Eye (tissue), 1 donor: ENCODE measurements at regions not wholly inside any gene's neighbourhood (a gene's known extent, or its start where the extent isn't known, plus 50 kb on each side); places are given as distances from the start of the nearest gene placed in this dataset.

Source experiments
- DNase-seq: peaks from one replicate; pipeline ENCODE4 v3.0.0-alpha.2; 2015

DNA sequence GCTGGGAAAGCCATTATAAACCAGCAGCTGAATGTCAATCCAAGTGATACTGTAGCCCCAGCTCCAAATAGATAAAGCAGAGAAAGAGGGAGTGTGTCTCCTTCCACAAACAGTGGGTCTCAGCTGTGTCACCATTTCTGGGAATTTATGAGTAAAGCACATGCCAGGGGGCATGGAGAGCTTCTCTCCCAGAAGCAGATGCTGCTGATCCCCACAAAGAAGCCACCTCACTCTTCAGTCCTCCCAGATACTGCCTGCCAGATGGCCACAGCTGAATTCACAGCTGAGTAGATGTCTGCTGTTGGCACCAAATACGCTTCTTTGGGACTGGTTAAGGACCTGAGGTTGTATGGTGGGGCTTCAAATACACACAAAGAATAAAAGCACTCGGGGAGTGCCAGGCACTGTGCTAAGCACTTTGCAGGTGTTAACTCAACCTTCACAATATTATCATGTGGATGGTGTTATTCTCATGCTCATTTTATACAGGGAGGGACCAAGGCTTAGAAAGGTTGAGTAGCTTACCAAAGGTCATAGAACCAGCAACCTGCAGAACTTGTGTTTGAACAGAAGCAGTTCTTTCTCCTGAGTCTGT is 298.3 kb downstream of the CDH11 start:
- DNase-seq: no peak

DNA sequence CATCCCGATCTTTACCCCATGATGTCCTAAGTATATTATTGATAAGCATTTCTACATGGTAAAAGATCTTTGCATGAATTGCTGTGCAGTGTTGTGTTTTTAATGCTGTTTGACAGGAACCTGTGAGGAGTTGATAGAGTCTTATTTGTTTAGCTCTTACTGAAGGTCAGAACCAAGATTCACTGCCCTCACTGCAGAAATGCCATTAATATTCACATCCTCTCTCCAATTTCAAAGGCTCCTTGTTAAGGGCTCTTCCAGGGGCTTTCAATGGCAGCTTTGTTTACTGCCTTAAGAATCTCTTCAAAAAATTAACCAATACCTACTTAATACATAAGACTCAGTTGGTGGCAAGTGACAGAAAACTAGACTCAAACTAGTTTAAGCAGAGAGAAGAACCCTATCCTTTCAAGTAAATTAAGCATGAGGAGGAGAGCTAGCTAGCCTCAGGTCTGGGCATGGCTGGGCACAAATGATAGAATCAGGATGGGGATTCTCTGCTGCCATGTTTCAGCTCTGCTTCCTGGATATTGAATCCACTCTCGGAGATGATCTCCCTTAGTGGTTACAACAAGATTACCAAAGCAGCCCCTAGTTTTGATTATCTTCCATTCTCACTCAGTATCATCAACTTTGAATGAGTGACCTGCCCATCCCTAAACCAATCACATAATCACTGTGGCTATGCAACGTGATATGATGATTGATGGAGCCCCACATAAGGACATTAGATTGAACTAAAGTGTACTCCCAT is 311.8 kb downstream of the CDH11 start:
- no peak for DNase-seq

DNA sequence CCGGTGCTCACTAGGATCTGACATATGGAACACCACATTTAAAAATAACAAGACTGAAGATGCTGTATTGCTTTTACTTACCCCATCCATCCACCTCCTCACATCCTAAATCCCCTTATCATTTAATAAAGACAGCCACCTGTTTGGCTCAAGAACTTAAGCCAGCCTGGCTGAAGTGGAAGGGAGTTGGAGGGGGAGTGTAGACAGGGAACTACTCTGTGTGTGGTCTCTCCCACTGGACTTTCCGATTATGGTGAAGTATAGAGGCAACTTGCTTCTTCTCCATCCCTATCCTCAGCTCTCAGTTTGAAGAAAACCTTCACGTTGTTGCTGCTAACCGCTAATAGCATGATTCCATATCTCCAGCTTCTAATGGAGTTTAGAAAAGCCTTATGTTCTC is 313.4 kb downstream of the CDH11 start:
- no peak for DNase-seq

DNA sequence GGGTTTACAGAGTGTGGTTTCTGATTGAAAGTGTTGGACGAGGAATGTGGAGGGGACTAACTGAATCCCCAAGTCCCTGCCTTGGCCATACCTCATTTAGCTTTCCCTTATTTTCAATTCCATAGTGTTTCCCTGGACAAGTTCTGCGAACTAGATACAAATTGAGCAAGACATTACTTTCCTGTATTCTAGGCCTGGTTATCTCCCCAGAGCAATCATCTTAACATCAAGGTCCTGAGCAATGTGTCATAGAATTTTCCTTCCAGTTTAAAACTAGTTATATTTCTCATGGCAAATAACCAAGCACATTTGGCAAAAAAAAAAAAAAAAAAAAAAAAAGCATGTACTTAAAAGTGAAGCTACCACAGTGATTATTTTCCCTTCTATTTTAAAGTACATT is 330.1 kb downstream of the CDH11 start:
- no peak for DNase-seq

DNA sequence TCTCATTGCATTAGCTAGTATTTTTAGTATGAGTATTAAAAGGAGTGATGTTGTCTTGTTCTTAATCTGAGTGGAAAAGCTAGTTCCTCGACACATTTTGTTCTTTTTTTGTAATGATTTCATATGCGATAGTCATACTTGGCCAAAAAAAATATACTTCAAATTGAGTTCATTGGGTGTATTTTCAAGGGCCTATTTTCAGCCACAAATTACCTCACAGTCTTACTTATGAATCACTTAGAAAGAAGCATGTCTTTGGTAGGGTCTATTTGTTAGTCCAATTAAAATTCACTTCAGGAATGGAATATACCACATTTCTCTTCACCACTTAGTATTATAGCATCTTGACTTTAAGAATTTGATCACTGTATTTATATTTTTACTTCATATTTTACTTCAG is 337.2 kb downstream of the CDH11 start:
- no peak for DNase-seq

DNA sequence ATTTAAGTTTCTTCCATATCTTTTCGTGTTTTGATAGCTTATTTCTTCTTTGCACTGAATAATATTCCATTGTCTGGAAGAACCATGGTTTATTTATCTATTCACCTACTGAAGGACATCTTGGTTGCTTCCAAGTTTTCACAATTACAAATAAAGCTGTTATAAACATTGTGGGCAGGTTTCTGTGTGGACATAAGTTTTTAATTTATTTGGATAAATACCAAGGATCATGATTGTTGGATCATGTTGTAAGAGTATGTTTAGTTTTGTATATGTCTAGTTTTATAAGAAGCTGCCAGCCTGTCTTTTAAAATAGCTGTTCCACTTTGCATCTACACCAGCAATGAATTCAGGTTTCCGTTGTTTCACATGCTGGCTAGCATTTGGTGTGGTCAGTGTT is 339.4 kb downstream of the CDH11 start:
- no peak for DNase-seq

DNA sequence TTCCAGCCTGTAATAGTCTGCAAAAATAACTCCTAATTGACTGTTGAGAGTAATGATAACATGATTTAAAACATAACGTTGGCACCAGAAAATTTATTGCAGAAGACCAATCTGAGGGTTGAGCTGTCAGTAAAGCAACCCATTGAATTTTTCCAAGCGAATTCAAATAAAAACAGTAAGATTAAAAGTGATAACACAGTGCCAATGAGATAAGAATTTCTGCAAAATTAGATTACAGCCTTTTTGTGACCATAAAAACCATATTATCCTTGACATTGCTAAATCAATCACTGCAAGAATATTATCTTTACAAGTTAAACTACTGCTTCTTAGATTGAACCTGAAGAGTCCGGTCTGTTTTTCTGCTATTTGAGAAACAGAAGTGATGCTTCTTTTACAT is 341.4 kb downstream of the CDH11 start:
- no peak for DNase-seq

DNA sequence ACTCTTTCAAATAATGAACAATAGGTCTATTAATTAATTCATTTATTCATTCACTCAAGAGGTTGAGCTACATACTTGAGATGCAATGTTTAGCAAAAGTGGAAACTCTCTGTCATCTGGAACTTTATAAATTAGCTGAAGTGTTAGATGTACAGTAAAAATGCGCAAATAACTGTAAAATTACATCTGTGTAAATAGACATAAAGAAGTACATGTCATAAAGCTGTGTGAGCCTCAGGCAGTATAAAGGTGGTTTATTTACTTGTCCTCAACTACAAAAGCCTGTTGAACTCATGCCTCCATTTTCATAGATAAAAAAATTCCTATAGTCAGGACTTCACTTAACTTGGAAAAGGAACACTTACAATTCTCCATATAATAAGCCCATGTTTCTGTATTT is 343.1 kb downstream of the CDH11 start:
- no peak for DNase-seq

DNA sequence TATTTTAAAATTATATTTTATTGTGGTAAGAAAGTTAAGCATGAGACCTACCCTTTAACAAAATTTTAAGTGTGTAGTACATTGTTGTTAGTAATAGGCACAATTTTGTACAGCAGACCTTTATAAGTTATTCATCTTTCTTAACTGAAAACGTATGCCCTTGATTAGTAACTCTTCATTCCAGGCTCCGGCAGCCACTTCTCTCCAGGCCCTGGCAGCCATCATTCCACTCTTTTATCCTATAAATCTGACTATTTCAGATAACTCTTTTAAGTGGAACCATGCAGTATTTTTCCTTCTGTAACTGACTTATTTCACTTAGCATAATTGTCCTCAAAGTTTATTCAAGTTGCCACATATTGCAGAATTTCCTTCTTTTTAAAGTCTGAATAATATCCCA is 348.2 kb downstream of the CDH11 start:
- DNase-seq: no peak

DNA sequence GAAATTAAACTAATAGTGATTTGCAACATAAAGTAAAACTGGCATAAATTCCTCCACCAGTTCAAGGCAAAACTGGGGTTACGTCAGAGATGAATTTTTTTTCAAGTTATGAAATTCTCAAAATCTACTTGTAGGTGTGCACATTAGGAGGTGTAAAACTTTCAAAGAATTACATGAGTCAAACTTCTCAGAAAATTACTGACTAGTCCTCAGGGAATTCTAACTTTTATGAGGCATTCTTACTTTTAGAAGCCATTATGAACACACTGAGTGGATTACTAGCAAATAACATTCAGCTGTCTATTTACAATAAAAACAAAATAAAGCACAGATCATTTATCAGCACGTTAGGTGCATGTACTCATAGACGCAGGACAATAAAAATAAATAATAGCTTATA is 348.7 kb downstream of the CDH11 start:
- DNase-seq: no peak

DNA sequence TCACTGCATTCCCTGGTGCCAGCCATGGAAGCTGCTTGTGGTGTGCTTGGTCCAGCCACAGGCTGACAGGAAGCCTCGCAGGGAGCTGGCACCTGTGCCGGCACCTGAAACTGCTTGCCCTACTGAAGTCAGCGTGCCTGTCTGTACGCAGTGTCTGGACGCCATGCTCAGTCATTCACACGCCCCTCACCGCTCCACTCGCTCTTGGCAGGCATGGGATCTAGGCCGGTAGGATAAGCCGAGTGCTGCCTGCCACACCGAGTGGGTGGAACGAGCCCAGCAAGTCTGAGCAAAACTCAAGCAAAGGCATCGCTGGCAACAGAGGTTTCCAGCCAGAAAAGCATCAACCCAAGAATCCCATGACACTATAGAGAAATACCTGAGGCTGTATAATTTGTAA is 350.6 kb downstream of the CDH11 start:
- no peak for DNase-seq

DNA sequence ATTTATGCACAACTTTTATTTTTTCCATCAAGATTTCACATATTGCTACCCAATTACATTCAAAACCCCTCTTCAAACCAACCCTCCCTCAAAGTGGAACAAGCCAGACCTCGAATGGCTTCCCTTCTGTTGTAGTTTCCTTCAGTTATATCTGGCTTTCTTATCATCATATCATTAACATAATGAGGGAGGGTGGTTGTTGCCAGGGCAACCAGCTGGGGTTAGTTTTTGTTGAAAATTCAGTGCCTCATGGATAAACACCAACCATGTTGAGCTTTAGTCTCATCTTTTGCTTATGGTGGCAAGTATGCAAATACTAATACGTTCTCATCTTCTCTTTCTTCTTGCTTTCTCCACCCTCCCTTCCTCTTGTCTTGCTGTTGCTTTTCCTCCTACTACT is 359.7 kb downstream of the CDH11 start:
- no peak for DNase-seq

DNA sequence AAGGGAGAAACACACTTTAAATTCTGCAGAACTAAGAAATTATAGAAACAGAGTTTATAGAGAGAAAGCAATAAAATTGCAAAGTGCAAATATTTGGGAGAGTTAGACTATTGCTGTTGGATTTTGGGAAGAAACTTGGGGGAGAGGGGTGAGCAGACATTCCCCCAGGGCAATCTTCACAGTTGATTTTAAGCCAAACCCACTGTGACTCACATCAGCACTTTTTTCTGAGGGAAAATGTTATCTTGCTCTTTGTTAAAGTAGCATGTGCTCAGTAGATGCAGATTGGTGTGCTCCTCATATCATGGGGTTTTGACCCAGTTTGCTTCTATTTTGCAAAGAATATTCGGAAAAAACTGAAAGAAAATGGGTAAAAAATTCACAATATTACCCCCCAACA is 367.6 kb downstream of the CDH11 start:
- no peak for DNase-seq

DNA sequence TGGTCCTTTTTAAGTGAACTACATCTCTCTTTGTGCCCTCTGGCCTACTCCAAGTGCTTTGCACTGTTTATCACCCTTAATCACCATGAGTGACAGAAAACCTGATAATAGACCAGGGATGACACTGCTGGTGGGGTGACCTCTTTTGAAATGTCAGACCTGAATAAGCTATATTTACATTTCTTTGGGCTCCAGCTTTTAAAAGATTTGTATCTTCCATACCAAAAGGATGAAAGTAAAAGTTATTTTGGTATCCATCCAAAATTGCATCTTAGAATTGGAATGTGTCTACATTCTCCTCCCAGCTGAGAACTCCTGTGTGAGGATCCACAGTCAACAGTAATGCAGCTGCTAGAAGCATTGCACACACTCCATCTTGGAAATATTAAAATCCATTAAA is 370.0 kb downstream of the CDH11 start:
- peak; percentile 14 for DNase-seq

DNA sequence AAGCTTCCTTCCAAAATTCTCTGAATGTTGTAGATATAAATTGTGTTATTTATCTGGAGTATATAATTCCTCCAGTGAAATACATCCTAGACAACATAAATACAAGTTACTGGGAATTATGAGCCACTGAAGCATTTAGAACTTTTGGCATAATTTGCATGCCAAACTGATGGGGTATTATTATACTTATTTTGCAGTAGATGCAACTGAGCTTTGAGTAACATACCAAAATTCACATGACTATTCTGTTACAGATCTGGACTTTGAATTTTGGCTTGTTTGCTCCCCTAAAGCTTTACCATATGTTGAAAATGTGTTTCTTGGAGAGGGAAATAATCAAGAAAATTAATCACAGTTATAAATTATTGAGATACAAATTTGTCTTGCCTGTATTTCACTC is 372.5 kb downstream of the CDH11 start:
- no peak for DNase-seq

DNA sequence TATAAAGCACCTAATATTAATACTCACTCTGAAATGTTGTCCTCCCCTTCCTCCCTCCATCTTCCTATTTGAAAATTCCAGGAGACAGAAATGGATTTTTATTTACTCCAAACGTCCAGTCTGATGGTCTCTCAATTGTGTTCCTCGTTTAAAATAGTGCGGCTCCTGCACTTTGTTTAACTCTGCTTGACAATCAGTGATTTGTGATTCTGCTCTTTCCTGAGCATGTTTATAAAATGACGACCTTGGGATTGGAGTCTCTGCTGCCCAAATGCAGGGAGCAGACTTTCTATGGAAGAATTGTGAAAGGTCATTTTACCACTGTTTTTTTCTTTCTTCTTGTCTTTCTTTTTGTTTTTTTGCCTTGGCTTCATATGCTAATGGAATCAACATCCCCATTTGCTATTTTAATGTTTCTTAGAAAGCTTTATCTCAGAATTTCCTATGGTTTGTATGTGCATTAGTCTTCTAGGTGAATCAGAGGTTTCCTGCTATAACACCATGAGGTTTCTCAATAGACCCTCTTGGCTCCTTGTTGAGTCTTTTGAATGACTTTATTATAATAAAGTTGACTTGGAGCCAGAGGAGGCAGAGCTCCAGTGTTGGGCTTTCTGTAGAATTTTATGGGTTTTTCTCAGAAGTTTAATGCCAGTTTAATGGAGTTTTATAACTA is 376.5 kb downstream of the CDH11 start:
- no peak for DNase-seq

DNA sequence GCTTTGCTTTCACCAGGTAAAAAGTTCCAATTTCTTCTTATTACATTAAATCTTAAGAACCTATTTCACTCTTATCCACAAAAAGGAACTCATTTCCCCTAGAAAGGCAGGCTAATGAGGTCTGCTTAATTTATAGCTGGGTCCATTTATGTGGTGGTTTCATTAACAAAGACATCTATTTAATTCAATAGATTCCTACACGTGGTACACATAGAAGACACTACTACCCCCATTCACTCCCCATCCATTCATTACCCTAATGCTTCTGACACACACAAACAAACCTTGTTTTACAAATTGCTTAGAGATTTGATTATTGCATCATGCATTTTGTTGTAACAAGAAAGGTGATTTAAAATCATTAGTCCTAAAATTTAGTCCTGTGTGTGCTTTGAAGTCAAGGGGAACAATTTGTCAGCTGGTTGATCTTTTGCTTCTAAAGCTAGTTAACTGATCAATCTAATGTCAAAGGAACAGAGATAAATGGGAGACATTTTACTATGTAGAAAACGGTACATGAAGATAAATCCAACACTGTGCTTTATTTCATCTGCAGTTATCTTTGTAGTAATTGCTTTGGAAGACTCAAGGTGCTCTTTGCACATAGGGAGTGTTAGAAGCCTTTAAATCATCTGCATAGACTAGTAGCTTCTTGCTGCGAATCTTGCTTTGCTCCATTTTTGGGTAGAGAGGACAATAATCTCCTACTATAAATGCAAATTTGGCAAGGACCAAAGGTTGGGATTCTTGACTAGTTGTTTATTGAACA is 379.2 kb downstream of the CDH11 start:
- DNase-seq: no peak

DNA sequence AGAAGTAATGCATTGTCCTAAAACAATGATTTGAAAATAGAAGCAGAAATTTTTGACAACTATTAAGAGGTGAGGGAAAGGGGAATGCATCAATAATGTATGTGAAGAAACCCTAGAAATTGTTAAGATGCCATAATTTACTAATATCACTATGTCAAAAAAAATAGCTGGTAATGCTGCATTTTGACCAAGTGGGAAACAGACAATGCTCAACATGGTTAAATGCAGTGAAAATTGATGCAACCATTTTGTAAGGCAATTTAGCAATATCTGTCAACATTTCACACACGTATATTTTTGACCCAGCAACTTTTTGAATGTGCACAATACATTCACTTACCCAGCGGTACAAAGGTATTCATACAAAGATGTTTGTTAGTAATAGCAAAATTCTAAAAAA is 381.6 kb downstream of the CDH11 start:
- DNase-seq: no peak

DNA sequence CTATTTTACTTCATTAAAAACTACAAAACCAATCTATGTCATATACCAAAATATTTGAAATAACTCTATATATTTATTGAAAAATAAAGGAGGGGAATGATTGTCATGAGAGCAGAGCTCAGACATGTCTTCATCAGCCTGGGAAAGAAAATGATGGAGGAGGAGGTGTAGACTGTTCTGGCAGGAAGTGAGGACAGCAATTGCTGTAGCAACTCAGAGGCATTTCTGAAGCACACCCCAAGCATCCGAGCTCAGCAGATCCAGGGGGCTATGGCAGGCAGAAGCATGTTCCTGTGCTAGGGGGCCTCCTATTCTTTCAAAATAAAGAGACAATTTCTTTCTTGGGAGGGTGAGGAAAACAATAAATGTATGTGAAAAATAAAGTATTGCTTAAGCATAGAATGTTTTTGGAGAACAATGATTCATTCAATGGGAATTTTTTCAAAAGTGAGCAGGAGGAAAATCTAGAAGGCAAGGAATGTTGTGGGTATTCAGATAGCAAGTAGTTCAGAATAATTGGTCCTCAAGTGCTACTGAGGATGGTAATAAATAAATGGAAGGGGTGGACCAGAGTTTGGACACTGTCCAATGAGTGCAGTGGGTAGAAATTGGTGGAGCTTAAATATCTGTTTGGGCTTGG is 383.4 kb downstream of the CDH11 start:
- DNase-seq: no peak

DNA sequence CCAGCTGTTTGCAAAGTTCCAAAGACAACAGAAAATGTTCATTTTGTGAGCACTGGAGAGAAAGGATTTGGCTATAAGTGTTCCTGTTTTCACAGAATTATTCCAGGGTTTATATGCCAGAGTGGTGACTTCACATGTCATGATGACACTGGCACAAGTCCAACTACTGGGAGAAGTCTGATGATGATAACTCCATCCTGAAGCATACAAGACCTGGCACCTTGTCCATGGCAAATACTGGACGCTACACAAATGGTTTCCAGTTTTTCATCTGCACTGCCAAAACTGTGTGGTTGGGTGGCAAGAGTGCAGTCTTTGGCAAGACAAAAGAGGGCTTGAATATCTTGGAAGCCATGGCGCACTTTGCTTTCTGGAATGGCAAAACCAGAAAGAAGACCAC is 385.0 kb downstream of the CDH11 start:
- DNase-seq: no peak

DNA sequence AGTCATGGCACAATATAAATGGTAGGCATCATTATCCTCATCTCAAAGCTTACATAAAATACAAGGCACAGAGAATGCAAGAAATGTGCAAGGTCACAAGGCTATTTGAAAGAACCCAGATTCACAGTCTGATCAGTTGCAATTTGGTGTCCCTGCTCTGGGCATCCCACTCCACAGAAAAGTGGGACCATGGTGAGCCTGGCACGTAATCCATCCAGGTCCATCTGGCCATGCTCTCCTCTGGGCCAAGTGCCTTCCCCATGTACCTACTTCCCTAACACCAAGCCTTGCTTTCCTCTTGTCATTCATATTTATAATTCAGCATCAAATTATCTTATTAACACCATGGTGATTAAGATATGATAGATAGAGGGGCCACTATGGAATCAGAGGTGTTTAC is 390.0 kb downstream of the CDH11 start:
- DNase-seq: no peak

DNA sequence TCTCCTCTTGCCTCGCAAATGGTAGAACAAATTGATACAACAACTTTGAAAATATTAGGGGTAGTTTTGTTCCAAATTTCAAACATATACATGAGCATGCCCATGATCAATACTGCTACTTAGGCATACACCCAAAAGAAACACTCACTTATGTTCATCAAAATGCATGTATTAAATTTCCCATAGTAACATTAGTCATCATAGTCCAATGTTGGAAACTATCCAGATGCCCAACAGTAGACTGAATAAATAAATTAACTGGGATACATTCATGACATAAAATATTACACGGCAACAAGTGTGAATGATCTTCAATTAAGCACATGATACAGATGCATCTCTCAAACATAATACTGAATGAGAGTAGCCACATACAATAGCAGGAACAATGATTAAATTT is 391.6 kb downstream of the CDH11 start:
- no peak for DNase-seq

DNA sequence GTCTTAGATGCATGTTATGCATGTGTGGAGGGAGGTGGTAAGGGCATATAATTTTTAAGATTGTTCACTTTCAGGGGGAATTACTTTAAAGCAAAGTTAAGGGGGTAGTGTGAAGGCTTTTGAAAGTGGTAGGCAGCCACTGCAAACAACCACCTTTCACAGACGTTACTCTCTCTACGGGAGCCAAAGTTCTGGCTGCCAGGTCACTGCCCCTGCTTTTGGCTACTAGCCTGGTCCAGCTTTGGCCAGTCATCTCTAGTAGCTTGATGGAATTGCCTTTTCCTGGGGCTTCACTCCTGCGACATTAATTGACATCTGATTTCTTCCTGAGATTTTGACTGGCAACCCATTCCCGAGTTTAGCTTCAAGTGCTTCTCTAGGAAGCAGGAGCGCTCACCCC is 397.5 kb downstream of the CDH11 start:
- DNase-seq: no peak
